ENCODE measurements at regions not wholly inside any gene's neighbourhood (a gene's known extent, or its start where the extent isn't known, plus 50 kb on each side); places are given as distances from the start of the nearest gene placed in this dataset.

- TF ChIP-seq POLR2AphosphoS5 (IDR thresholded peaks at IDR 0.05), result no peak
- no peak for TF ChIP-seq CTCF (IDR thresholded peaks at IDR 0.05)
These were observed 264.8 kb upstream of the RND3 start for GRCh38 chr2:150752229-150752628.

All from prostate gland (tissue), 2 donors.